HL-60 (cell line): ENCODE measurements at regions not wholly inside any gene's neighbourhood (a gene's known extent, or its start where the extent isn't known, plus 50 kb on each side); places are given as distances from the start of the nearest gene placed in this dataset.

ENCODE experiments used
- DNase-seq, 2 experiments: peaks; one replicate each; pipeline ENCODE4 v3.0.0-alpha.2; 2010 to 2020; ENCODE audit warnings: low read depth in 1 of 2, low spot score in 1 of 2
- H3K27ac ChIP-seq: fragments of 250-450 bp; sonication (Bioruptor Pico); replicated peaks from 2 replicates; pipeline ENCODE4 v1.5.1; 2020; ENCODE audit warnings: mild to moderate bottlenecking, moderate library complexity
- H3K27me3 ChIP-seq: fragments of 250-450 bp; sonication (Bioruptor Pico); 2 replicates; pipeline ENCODE4 v1.5.1; 2021; ENCODE audit warnings: mild to moderate bottlenecking, moderate library complexity; ENCODE audit not compliant: insufficient read depth, poor library complexity, severe bottlenecking
- H3K4me3 ChIP-seq: replicated peaks from 2 replicates; pipeline ENCODE4 v1.5.1; 2011; ENCODE audit warnings: mild to moderate bottlenecking, control low read depth, low read length; ENCODE audit not compliant: insufficient read depth
- CTCF ChIP-seq: IDR thresholded peaks from one replicate; pipeline ENCODE4 v1.5.1; 2011; ENCODE audit warnings: low read length, control low read depth, inconsistent platforms; ENCODE audit not compliant: insufficient read depth
- GABPA ChIP-seq: IDR thresholded peaks from 2 replicates; pipeline ENCODE4 v1.6.1; 2012; ENCODE audit warnings: low read depth
- POLR2AphosphoS5 ChIP-seq: IDR thresholded peaks from 2 replicates; pipeline ENCODE4 v1.6.1; 2012; ENCODE audit warnings: low read depth
- REST ChIP-seq: IDR thresholded peaks from 2 replicates; pipeline ENCODE4 v1.6.1; 2012; ENCODE audit warnings: low read depth; ENCODE audit not compliant: insufficient replicate concordance
- SPI1 ChIP-seq: IDR thresholded peaks from 2 replicates; pipeline ENCODE4 v1.6.1; 2012; ENCODE audit warnings: low read depth, mild to moderate bottlenecking, borderline replicate concordance

GRCh38 chr10:131549116-131549515 lies 237.6 kb upstream of the TCERG1L start:
- TF ChIP-seq SPI1, result no peak
- TF ChIP-seq POLR2AphosphoS5, result no peak
- TF ChIP-seq GABPA, result no peak
- no peak for TF ChIP-seq CTCF
- no peak for TF ChIP-seq REST
- Histone ChIP-seq H3K27ac (no peak overlapping the region), H3K27me3 (no peaks in the 10 kb centered on the region), H3K4me3 (no peak overlapping the region)
- DNase-seq, result no peak

GRCh38 chr10:131553121-131553520 lies 241.6 kb upstream of the TCERG1L start:
- no peaks in the 10 kb centered on the region for H3K27me3 ChIP-seq

GRCh38 chr10:131553581-131553980 lies 242.1 kb upstream of the TCERG1L start:
- TF ChIP-seq POLR2AphosphoS5 (no peak), REST (no peak), GABPA (no peak), SPI1 (no peak), CTCF (no peak)
- DNase-seq, result no peak
- Histone ChIP-seq H3K27ac (no peak overlapping the region), H3K27me3 (no peaks in the 10 kb centered on the region), H3K4me3 (no peak overlapping the region)

More at GRCh38 chr10:131553121-131553520, 241.6 kb upstream of the TCERG1L start:
- Histone ChIP-seq H3K4me3 (no peak overlapping the region), H3K27ac (no peak overlapping the region)
- no peak for TF ChIP-seq CTCF
- no peak for TF ChIP-seq POLR2AphosphoS5
- TF ChIP-seq GABPA, result no peak
- no peak for TF ChIP-seq REST
- no peak for TF ChIP-seq SPI1
- no peak for DNase-seq
